HG03432 (cell line): ENCODE measurements at regions not wholly inside any gene's neighbourhood (a gene's known extent, or its start where the extent isn't known, plus 50 kb on each side); places are given as distances from the start of the nearest gene placed in this dataset.
"Not testable (repeated sequence)": the region's sequence is repeated elsewhere in the genome, so short reads cannot be mapped to it uniquely, and the experiment has no call there.

Source experiments
- ATAC-seq: cut with Tn5 transposase; IDR thresholded peaks from one replicate; pipeline ENCODE4 v1.9.1; 2021; ENCODE audit warnings: mild to moderate bottlenecking, moderate library complexity; ENCODE audit not compliant: unreplicated experiment

- ATAC-seq, result no peak
These were observed 381.0 kb upstream of the NRP1 start for GRCh38 chr10:33715303-33715975.

GRCh38 chr10:33712825-33713224, 378.4 kb upstream of the NRP1 start:
- ATAC-seq, result no peak

GRCh38 chr10:33710006-33710405, 375.5 kb upstream of the NRP1 start:
- ATAC-seq, result no peak

GRCh38 chr10:33709008-33709753, 374.7 kb upstream of the NRP1 start:
- ATAC-seq, result no peak

- ATAC-seq, result no peak
These were observed 374.1 kb upstream of the NRP1 start for GRCh38 chr10:33708561-33708960.

DNA sequence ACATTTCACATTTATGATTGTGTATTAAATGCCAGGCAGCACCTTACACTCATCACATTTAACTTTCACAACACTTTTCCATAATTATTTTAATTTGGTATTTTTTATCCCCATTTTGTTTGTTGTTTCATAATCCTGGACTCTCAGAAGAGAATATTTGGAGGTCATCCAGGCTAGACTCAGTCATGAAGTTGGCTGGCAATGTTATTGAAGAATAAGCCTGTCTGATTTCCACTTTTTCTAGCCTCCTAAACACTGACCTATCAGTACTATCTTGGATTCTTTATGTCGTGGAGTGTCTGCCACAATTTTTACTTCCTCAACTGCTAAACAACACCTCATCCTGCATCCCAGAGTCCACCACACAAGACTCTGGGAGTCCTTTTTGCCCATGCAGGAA, 372.3 kb upstream of the NRP1 start:
- ATAC-seq, result no peak

GRCh38 chr10:33706191-33706590, 371.7 kb upstream of the NRP1 start:
- ATAC-seq, result no peak

- ATAC-seq, result no peak
These were observed 369.9 kb upstream of the NRP1 start for GRCh38 chr10:33704214-33704830.

DNA sequence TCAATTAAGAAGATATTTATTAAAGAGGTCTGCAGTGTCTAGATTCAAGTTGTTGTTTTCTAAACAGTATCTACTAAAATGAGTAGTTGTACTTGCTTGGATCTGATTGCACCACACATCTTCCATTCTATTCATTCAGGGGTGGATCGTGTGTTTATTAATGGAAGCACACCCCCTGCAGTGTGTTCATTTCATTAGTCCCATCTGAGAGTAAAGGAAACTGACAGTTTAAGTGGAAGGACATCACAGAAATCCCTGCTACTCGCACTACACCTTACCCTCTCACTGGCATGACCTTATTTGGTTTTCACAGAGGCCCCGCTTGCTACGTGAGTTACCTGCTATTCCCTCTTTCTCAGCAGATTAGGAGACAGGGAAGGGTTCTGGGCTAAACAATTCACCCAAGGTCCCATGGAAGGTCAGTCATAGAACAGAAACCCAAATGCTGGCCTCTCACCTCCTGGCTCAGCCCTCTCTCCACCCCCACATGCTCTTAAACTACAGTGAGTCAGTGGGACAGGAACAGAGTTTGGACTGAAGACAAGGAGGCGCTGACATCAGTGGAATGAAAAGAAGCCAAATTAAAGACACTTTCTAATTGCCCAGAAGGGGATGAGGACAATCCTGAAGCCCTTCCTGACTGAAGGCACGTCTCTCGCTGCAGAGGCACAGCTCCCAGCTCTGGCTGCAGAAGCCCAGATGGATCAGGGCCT, 369.2 kb upstream of the NRP1 start:
- ATAC-seq, result no peak

DNA sequence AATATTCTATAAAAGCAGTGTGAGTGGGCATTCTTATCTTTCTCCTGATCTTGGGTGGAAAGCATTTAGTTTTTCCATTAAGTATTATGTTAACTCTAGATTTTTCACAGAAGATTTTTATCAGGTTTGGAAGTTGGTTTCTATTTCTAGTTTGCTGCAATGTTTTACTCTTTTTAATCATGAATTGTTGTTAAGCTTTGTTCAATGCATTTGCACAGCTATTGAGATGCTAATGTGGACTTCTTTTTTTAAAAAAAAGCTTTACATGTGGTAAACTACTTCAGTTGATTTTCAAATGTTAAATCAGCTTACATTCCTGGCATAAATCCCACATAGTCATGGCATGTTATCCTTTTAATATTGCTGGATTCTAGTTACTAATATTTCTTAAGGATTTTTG, 363.6 kb upstream of the NRP1 start:
- no peak for ATAC-seq

DNA sequence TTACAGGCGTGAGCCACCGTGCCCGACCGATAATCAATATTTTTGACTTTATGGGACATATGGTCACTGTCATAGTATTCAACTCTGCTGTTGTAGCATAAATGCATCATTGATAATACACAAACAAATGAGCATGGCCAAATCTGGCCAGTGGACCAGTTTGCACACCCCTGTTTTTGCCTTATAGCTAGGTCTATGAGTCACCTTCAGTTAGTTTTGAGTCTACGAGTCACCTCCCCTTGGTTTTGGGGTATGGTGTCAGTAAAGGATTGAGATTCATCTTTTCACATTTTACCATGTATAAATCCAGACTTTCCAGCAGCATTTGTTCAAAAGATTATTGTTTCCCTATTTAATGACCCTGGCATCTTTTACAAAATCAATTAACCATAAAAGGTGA, 362.5 kb upstream of the NRP1 start:
- no peak for ATAC-seq

DNA sequence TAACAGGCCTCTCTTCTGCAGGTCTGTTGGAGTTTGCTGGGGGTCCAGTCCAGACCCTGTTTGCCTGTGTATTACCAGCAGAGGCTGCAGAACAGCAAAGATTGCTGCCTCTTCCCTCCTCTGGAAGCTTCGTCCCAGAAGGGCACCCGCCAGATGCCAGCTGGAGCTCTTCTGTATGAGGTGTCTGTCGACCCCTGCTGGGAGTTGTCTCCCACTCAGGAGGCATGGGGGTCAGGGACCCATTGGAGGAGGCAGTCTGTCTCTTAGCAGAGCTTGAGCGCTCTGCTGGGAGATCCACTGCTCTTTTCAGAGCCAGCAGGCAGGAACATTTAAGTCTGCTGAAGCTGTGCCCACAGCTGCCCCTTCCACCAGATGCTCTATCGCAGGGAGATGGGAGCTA, 361.1 kb upstream of the NRP1 start:
- ATAC-seq, result no peak

DNA sequence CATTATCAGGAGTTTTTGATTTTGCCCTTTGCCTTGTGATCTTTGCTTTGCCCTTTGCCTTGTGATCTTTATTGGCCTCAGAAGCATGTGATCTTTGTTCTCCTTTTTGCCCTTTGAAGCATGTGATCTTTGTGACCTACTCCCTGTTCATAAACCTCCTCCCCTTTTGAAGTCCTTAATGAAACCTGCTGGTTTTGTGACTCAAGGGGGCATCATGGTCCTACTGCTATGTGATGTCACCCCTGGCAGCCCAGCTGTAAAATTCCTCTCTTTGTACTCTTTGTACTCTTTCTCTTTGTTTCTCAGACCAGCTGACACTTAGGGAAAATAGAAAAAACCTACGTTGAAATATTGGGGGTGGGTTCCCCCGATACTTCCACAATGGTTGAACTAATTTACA, 356.1 kb upstream of the NRP1 start:
- not testable (repeated sequence) for ATAC-seq

DNA sequence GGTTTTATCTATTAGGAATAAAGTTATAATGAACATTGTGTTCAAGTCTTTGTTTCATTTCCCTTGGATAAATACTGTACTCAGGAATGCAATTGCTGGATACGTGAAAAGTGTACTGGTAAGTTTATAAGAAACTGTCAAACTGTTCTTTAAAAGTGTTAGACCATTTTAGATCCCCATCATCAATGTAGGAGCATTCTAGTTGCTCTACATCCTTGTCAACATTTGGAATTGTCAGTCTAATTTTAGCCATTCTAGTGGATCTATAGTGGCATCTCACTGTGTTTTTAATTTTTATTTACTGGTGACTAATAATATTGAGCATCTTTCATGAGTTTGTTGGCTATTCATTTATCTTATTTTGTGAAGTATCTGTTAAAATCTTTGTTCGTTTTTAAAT, 354.0 kb upstream of the NRP1 start:
- no peak for ATAC-seq

- no peak for ATAC-seq
These were observed 349.7 kb upstream of the NRP1 start for GRCh38 chr10:33684211-33684611.

DNA sequence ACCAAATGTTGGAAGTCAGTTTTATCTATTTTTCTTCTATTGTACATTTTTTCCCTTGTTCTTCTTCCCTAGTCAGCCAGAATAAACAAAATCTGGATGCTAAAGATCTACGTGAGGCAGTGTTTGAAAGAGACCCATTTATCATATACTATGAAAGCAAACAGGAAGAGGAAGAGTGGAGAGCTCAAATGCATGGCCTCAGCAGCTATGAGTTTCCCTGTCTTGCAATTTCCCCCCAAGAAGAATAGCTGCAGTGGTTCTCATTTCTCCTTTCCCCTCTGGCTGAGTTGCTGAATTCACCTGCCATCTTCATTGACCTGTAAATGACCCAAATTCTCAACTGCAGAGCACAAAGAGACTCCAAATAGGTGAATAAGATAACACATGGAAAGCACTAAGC, 347.1 kb upstream of the NRP1 start:
- no peak for ATAC-seq

GRCh38 chr10:33680036-33680435, 345.6 kb upstream of the NRP1 start:
- ATAC-seq, result no peak

GRCh38 chr10:33676606-33677339, 342.3 kb upstream of the NRP1 start:
- no peak for ATAC-seq

DNA sequence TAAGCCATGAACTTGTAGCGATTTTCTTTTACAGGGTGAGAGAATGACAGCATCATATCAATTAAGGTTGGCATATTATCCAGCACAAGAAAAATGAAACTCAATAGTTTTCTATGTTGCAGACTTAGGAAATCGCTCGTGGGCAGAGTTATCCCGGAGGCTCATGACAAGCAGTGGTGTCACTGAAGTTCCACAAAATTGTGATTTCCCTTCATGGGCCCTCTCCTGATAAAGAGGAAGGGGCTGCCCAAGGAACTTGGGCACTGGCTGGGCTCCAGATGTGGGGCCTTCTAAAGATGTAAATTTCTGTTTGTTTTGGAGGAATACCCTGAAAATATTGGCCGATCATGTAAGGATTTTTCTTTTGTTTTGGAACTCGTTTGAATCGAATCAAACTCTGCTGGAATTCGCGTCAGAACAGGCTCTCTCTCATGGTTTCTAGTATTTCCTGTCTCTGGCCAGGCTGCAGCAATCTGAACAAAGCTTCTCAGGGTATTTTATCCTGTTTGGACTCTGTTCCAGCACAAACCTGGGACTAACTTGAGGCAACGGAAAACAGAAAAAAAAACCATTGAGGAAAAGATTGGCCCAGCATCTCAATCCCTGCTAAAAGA, 340.6 kb upstream of the NRP1 start:
- ATAC-seq, result no peak

GRCh38 chr10:33674491-33674890, 340.0 kb upstream of the NRP1 start:
- ATAC-seq, result no peak
